Stomach (tissue), 4 donors: ENCODE measurements at regions not wholly inside any gene's neighbourhood (a gene's known extent, or its start where the extent isn't known, plus 50 kb on each side); places are given as distances from the start of the nearest gene placed in this dataset.

ENCODE experiments used
- CTCF ChIP-seq, 7 experiments: fragments of 450-650 bp in 4 of 7; fragments of 200-600 bp in 3 of 7; sonication (generic) in 3 of 7; IDR thresholded peaks; one replicate each; pipeline ENCODE4 v1.5.1; 2016 to 2019; ENCODE audit warnings: antibody characterized with exemption in 7 of 7, control low read depth in 2 of 7, mild to moderate bottlenecking in 1 of 7
- EP300 ChIP-seq: sonication (generic); formaldehyde crosslinking; IDR thresholded peaks from one replicate; pipeline ENCODE4 v1.6.1; 2017; ENCODE audit warnings: antibody characterized with exemption
- POLR2A ChIP-seq, 4 donors: fragments of 450-650 bp; IDR thresholded peaks; one replicate each; pipeline ENCODE4 v1.6.1; 2016; ENCODE audit warnings: antibody characterized with exemption in 4 of 4, control low read depth in 2 of 4, mild to moderate bottlenecking in 1 of 4, moderate library complexity in 1 of 4
- POLR2AphosphoS5 ChIP-seq, 3 donors: sonication (generic); formaldehyde crosslinking; IDR thresholded peaks; one replicate each; pipeline ENCODE4 v1.6.1; 2016; ENCODE audit warnings: antibody characterized with exemption in 3 of 3

GRCh38 chr15:61481886-61482285 is 252.8 kb upstream of the RORA start:
- TF ChIP-seq CTCF (IDR thresholded peaks at IDR 0.05) (no peak), POLR2A (IDR thresholded peaks at IDR 0.05) (no peak), POLR2AphosphoS5 (IDR thresholded peaks at IDR 0.05) (no peak), EP300 (no peak)
